Peyer's patch (tissue), 4 donors: ENCODE measurements at regions not wholly inside any gene's neighbourhood (a gene's known extent, or its start where the extent isn't known, plus 50 kb on each side); places are given as distances from the start of the nearest gene placed in this dataset.

Experiments
- DNase-seq, 3 donors: peaks; one replicate each; pipeline ENCODE4 v3.0.0-alpha.2; 2017 to 2019
- H3K27ac ChIP-seq, 4 donors: fragments of 200-600 bp; sonication (generic); one replicate each; pipeline ENCODE4 v1.5.1; 2016 to 2019
- H3K27me3 ChIP-seq, 2 donors: fragments of 200-600 bp; sonication (generic); one replicate each; pipeline ENCODE4 v1.5.1; 2019
- H3K36me3 ChIP-seq, 3 donors: fragments of 200-600 bp; sonication (generic); one replicate each; pipeline ENCODE4 v1.5.1; 2016 to 2019
- H3K4me1 ChIP-seq, 4 donors: fragments of 200-600 bp; sonication (generic); one replicate each; pipeline ENCODE4 v1.5.1; 2016 to 2019
- H3K4me3 ChIP-seq, 4 donors: fragments of 200-600 bp; sonication (generic); 1 replicate in 3 of 4; 2 replicates in 1 of 4; pipeline ENCODE4 v1.5.1; 2016 to 2019; ENCODE audit warnings: mild to moderate bottlenecking in 1 of 4
- H3K9me3 ChIP-seq, 4 donors: fragments of 200-600 bp; sonication (generic); one replicate each; pipeline ENCODE4 v1.5.1; 2016 to 2019; ENCODE audit warnings: mild to moderate bottlenecking in 1 of 4
- CTCF ChIP-seq, 6 experiments: fragments of 450-650 bp in 4 of 6; fragments of 200-600 bp in 2 of 6; sonication (generic) in 1 of 6; IDR thresholded peaks; one replicate each; pipeline ENCODE4 v1.5.1; 2017 to 2019; ENCODE audit warnings: antibody characterized with exemption in 6 of 6, mild to moderate bottlenecking in 3 of 6, moderate library complexity in 1 of 6
- POLR2A ChIP-seq, 2 donors: fragments of 450-650 bp; IDR thresholded peaks; one replicate each; pipeline ENCODE4 v1.5.1; 2017; ENCODE audit warnings: antibody characterized with exemption in 2 of 2, mild to moderate bottlenecking in 2 of 2, moderate library complexity in 2 of 2

GRCh38 chr3:24952388-24952787, 457.7 kb upstream of the THRB start:
- TF ChIP-seq POLR2A (IDR thresholded peaks at IDR 0.05) (no peak), CTCF (IDR thresholded peaks at IDR 0.05) (no peak)
- no peak overlapping the region for H3K4me3 ChIP-seq
- no peak overlapping the region for H3K27ac ChIP-seq
- H3K27me3 ChIP-seq, result no peaks in the 10 kb centered on the region
- no peak for DNase-seq
- H3K4me1 ChIP-seq, result no peaks in the 10 kb centered on the region
- no peaks in the 10 kb centered on the region for H3K9me3 ChIP-seq
- H3K36me3 ChIP-seq, result no peaks in the 10 kb centered on the region

- no peaks in the 10 kb centered on the region for H3K9me3 ChIP-seq
- TF ChIP-seq CTCF (IDR thresholded peaks at IDR 0.05) (no peak), POLR2A (IDR thresholded peaks at IDR 0.05) (no peak)
- H3K36me3 ChIP-seq, result no peaks in the 10 kb centered on the region
- DNase-seq, result no peak
- H3K4me3 ChIP-seq, result no peak overlapping the region
- no peak overlapping the region for H3K27ac ChIP-seq
- no peaks in the 10 kb centered on the region for H3K4me1 ChIP-seq
- no peaks in the 10 kb centered on the region for H3K27me3 ChIP-seq
Measured at GRCh38 chr3:24953060-24953771, 458.6 kb upstream of the THRB start.

GRCh38 chr3:24956613-24957012, 462.0 kb upstream of the THRB start:
- Histone ChIP-seq H3K27me3 (no peaks in the 10 kb centered on the region), H3K4me1 (no peaks in the 10 kb centered on the region), H3K4me3 (no peak overlapping the region), H3K9me3 (no peaks in the 10 kb centered on the region), H3K36me3 (no peaks in the 10 kb centered on the region), H3K27ac (no peak overlapping the region)
- DNase-seq, result no peak
- TF ChIP-seq CTCF (IDR thresholded peaks at IDR 0.05) (no peak), POLR2A (IDR thresholded peaks at IDR 0.05) (no peak)

- TF ChIP-seq CTCF (IDR thresholded peaks at IDR 0.05), result no peak
- TF ChIP-seq POLR2A (IDR thresholded peaks at IDR 0.05), result no peak
- Histone ChIP-seq H3K4me1 (no peaks in the 10 kb centered on the region), H3K36me3 (no peaks in the 10 kb centered on the region), H3K27me3 (no peaks in the 10 kb centered on the region), H3K9me3 (no peaks in the 10 kb centered on the region), H3K4me3 (no peak overlapping the region), H3K27ac (no peak overlapping the region)
- DNase-seq, result no peak
Measured at GRCh38 chr3:24958271-24958670, 463.6 kb upstream of the THRB start.

- TF ChIP-seq CTCF (IDR thresholded peaks at IDR 0.05) (no peak), POLR2A (IDR thresholded peaks at IDR 0.05) (no peak)
- H3K4me1 ChIP-seq, result no peaks in the 10 kb centered on the region
- DNase-seq, result no peak
Measured at GRCh38 chr3:24958910-24959447, 464.3 kb upstream of the THRB start.

More at GRCh38 chr3:24958910-24959447, 464.3 kb upstream of the THRB start:
- Histone ChIP-seq H3K27ac (no peak overlapping the region), H3K9me3 (no peaks in the 10 kb centered on the region), H3K27me3 (no peaks in the 10 kb centered on the region), H3K36me3 (no peaks in the 10 kb centered on the region), H3K4me3 (no peak overlapping the region)
